HFF-Myc (cell line): ENCODE measurements at regions not wholly inside any gene's neighbourhood (a gene's known extent, or its start where the extent isn't known, plus 50 kb on each side); places are given as distances from the start of the nearest gene placed in this dataset.

Experiments used
- DNase-seq: peaks from one replicate; pipeline ENCODE4 v3.0.0-alpha.2; 2011; ENCODE audit warnings: low read depth; ENCODE audit errors: extremely low read depth
- H3K4me3 ChIP-seq: replicated peaks from 2 replicates; pipeline ENCODE4 v1.5.1; 2011; ENCODE audit warnings: low read depth, mild to moderate bottlenecking, control low read depth, low read length
- TF ChIP-seq, protein P1 (sequence below): IDR thresholded peaks from 2 replicates; pipeline ENCODE4 v1.5.1; 2012; ENCODE audit warnings: mild to moderate bottlenecking, low read depth, low read length, control low read depth; ENCODE audit errors: missing control alignments

DNA sequence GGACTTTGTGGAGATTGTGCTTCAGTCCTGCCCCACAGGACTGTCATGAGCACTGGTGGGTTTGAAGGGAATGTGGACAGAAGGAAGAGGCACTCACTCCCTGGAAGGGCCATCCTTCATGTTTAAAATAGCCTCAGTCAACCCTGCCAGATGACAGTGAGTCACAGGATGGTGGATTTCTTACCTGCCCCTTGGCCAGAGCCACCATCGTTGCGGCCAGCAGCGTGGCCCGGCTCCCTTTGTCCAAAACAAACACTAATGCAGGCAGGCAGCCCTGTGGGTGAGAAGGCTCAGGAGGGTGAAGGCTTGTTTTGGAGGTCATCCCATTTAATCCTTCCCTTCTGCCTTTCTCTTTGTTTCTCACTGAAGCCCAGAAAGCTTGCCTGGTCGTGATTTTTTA lies 422.7 kb downstream of the CD83 start:
- TF ChIP-seq, protein P1, sequence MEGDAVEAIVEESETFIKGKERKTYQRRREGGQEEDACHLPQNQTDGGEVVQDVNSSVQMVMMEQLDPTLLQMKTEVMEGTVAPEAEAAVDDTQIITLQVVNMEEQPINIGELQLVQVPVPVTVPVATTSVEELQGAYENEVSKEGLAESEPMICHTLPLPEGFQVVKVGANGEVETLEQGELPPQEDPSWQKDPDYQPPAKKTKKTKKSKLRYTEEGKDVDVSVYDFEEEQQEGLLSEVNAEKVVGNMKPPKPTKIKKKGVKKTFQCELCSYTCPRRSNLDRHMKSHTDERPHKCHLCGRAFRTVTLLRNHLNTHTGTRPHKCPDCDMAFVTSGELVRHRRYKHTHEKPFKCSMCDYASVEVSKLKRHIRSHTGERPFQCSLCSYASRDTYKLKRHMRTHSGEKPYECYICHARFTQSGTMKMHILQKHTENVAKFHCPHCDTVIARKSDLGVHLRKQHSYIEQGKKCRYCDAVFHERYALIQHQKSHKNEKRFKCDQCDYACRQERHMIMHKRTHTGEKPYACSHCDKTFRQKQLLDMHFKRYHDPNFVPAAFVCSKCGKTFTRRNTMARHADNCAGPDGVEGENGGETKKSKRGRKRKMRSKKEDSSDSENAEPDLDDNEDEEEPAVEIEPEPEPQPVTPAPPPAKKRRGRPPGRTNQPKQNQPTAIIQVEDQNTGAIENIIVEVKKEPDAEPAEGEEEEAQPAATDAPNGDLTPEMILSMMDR: no peak
- no peak overlapping the region for H3K4me3 ChIP-seq
- no peak for DNase-seq

DNA sequence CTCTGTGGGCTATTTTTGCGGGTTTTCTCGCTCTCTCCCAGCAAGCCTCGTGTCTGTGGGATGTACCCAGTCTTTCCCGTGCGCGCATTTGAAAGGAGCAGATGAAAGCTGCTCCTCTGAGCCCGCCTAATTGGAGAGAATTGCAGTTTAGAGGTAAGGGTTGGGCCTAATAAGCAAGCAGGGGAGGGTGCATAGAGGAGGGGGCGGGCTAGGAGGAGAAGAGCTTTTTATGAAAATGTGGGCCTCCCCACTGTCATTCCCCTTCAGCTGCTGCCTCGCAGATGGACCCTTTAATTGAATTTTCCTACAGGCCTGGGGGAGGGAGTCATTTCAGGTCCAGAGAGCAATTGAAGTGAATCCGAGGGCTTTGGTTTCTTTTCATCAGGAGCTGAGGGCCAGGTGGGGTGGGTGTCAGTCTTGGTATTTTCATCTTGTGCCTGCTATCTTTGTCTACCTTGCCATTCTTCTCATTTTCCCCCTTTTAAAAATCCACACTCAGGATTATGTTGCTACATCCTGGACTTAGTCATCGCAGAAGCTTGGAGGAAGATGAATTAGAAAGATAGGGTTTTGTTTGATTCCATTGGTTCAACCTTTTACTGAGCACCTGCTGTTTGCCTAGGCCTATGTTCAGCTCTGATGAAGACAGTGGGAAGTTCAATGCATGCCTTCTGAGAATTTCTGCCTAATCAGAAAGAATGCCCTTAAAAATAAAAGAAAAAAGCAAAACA lies 423.4 kb downstream of the CD83 start:
- no peak overlapping the region for H3K4me3 ChIP-seq
- no peak for DNase-seq
- TF ChIP-seq, protein P1: no peak

DNA sequence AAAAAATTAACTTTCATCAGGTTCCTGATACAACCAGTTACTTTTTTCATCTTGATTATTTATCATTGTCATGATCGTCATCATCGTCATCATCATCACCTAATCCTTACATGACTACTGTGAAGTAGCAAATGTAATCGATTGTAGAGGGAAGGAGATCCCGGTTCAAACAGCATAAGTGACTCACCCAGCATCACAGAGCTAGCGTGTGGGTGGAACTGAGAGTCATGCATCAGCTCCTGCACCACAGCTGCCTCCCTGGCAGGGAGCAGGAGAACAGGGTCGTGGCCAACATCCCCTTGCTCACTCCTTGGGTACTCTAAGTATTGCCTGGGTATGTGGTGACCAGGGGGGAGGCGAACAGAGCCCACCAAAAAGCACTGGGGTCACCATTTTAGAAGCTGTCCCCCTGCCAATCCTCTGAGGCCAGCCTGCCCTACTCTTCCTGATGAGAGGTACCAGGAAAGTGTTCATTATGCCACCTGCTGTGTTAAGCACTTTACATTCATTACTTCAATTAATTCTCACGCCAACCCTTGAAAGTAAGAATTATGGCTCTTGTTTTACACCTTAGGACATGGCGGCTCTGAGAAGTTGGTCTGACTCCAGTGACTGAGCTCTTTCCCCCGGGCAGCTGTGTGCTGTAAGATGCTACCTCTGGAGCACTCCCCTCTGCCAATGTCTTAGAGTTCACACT lies 425.2 kb downstream of the CD83 start:
- H3K4me3 ChIP-seq: no peak overlapping the region
- peak; percentile 37 for DNase-seq
- TF ChIP-seq, protein P1: no peak

DNA sequence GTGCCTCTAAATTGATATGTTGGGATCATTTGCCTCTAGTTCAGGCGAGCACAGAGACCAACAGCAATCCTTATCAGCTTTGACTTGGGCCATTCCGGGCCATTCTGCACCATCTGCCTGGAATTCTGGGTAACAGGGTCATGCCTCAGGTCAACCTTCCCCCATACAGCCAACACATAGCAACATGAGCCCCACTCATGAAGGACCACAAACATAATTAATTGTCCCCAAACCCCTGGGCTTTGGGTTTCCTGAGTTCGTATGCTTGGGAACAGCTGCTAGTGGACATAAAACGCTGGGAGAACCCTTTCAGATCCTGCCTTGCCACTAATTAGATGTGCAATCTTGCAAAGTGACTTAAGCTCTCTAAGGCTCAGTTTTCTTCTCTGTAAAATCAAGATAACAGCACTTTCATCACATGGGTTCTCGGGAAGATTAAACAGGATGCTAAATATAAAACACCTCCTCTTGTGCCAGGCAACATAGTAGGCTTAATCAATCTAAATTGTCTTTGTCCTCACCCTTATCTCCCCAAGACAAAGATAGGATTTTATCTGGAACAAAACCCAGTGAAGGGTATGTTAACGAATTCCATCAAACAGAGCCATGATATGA lies 426.5 kb downstream of the CD83 start:
- TF ChIP-seq, protein P1: no peak
- no peak overlapping the region for H3K4me3 ChIP-seq
- DNase-seq: no peak

DNA sequence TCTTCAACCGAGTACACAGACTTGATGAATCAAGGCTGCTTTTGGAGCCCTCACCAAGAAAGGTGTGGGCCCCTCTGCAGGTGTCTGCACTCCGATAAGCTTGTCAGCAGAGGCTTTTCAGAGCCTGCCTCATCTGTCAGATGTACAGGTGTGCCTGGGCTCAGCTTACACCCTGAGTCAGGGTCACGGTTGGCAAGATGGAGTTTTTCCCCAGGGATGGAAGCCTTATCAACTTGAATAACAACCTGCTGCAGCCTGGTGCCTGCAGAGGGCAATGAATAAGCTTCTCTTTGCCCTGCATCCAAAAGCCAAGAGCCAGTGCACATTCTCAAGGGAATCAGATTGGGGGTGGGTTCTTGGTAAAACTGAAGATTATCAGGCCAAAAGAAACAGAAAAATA lies 427.1 kb downstream of the CD83 start:
- no peak overlapping the region for H3K4me3 ChIP-seq
- TF ChIP-seq, protein P1: no peak
- no peak for DNase-seq

DNA sequence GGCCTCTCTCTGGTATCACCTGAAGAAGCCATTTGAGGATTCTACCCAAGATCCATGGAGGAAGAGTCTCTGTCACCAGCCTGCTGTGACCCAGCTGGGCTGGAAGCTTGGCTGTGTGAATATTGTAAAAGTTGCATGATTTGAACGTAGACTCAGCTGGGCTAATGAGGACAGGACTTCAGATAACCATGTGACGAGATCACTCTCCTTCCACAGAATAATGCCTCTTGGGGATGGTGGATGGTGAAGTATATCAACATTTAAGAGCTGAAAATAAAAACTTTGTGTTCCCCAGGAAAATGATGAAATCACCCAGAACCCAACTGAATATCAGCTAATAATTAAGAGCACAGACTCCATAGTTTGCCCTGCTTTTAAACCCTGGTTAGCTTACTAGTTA lies 427.9 kb downstream of the CD83 start:
- no peak overlapping the region for H3K4me3 ChIP-seq
- TF ChIP-seq, protein P1: no peak
- no peak for DNase-seq
